CD14-positive monocyte (primary cell): ENCODE measurements at regions not wholly inside any gene's neighbourhood (a gene's known extent, or its start where the extent isn't known, plus 50 kb on each side); places are given as distances from the start of the nearest gene placed in this dataset.

Experiments used
- DNase-seq, 3 donors: peaks; one replicate each; pipeline ENCODE4 v3.0.0-alpha.2; 2011 to 2022
- H2AFZ ChIP-seq: 2 replicates; pipeline ENCODE4 v1.6.0; 2012; ENCODE audit warnings: mild to moderate bottlenecking, low read depth, low read length, inconsistent platforms; ENCODE audit not compliant: insufficient read depth, poor library complexity, severe bottlenecking
- H3K27ac ChIP-seq, 2 donors: 1 replicate in 1 of 2; 2 replicates in 1 of 2; pipeline ENCODE4 v1.5.1; 2012 to 2013; ENCODE audit warnings: low read length in 2 of 2, control low read depth in 1 of 2, inconsistent platforms in 1 of 2, low read depth in 1 of 2, mild to moderate bottlenecking in 1 of 2
- H3K27me3 ChIP-seq, 2 donors: one replicate each; pipeline versions ENCODE4 v1.6.0 to v1.6.1; 2011 to 2013; ENCODE audit warnings: low read length in 2 of 2; ENCODE audit not compliant: control insufficient read depth in 2 of 2, insufficient read depth in 2 of 2
- H3K36me3 ChIP-seq, 2 donors: replicated peaks in 1 of 2; 1 replicate in 1 of 2; 2 replicates in 1 of 2; pipeline versions ENCODE4 v1.5.1 to v1.6.1; 2012 to 2013; ENCODE audit warnings: low read length in 2 of 2, control low read depth in 1 of 2, inconsistent platforms in 1 of 2, mild to moderate bottlenecking in 1 of 2; ENCODE audit not compliant: insufficient read depth in 2 of 2, control insufficient read depth in 1 of 2
- H3K4me1 ChIP-seq, 2 donors: 1 replicate in 1 of 2; 2 replicates in 1 of 2; pipeline versions ENCODE4 v1.5.1 to v1.6.1; 2012 to 2013; ENCODE audit warnings: low read length in 2 of 2, control low read depth in 1 of 2, inconsistent platforms in 1 of 2, mild to moderate bottlenecking in 1 of 2, moderate library complexity in 1 of 2; ENCODE audit not compliant: insufficient read depth in 2 of 2, control insufficient read depth in 1 of 2
- H3K4me2 ChIP-seq: replicated peaks from 2 replicates; pipeline ENCODE3; 2012; ENCODE audit warnings: low read length, moderate library complexity, mild to moderate bottlenecking; ENCODE audit not compliant: poor library complexity, severe bottlenecking; ENCODE audit errors: extremely low read depth
- H3K4me3 ChIP-seq, 3 experiments: fragments of 200-600 bp in 1 of 3; sonication (generic) in 1 of 3; replicated peaks in 1 of 3; 1 replicate in 2 of 3; 2 replicates in 1 of 3; pipeline ENCODE4 v1.5.1; 2011 to 2013; ENCODE audit warnings: low read length in 3 of 3, mild to moderate bottlenecking in 3 of 3, control low read depth in 2 of 3, low read depth in 2 of 3, inconsistent platforms in 1 of 3, moderate library complexity in 1 of 3
- H3K79me2 ChIP-seq: 2 replicates; pipeline ENCODE4 v1.6.0; 2012; ENCODE audit warnings: mild to moderate bottlenecking, control low read depth, inconsistent platforms, low read length, moderate library complexity; ENCODE audit not compliant: insufficient read depth
- H3K9ac ChIP-seq: 2 replicates; pipeline ENCODE4 v1.6.0; 2017; ENCODE audit warnings: low read length, mild to moderate bottlenecking; ENCODE audit not compliant: insufficient read depth, poor library complexity, severe bottlenecking
- H3K9me3 ChIP-seq, 2 donors: replicated peaks in 1 of 2; 1 replicate in 1 of 2; 2 replicates in 1 of 2; pipeline versions ENCODE4 v1.5.1 to v1.6.1; 2012 to 2013; ENCODE audit warnings: low read length in 2 of 2, control low read depth in 1 of 2; ENCODE audit not compliant: control insufficient read depth in 1 of 2, insufficient read depth in 1 of 2
- H4K20me1 ChIP-seq: 2 replicates; pipeline ENCODE4 v1.6.0; 2012; ENCODE audit warnings: mild to moderate bottlenecking, low read length, control low read depth, moderate library complexity; ENCODE audit not compliant: insufficient read depth
- H3K27ac Mint-ChIP-seq, 7 donors: one replicate each; pipeline ENCODE4 v1.8.0; 2020; ENCODE audit warnings: mild to moderate bottlenecking in 7 of 7, mixed read lengths in 7 of 7, moderate library complexity in 6 of 7, inconsistent platforms in 2 of 7
- H3K27me3 Mint-ChIP-seq, 3 donors: one replicate each; pipeline ENCODE4 v1.8.0; 2021 to 2022; ENCODE audit warnings: low read depth in 3 of 3, mild to moderate bottlenecking in 3 of 3, mixed read lengths in 3 of 3, moderate library complexity in 3 of 3, inconsistent platforms in 1 of 3
- H3K36me3 Mint-ChIP-seq, 2 donors: one replicate each; pipeline ENCODE4 v1.8.0; 2020; ENCODE audit warnings: mixed read lengths in 2 of 2, inconsistent platforms in 1 of 2, mild to moderate bottlenecking in 1 of 2
- H3K4me1 Mint-ChIP-seq: one replicate; pipeline ENCODE4 v1.8.0; 2020; ENCODE audit warnings: mild to moderate bottlenecking, mixed read lengths
- H3K4me3 Mint-ChIP-seq, 2 donors: one replicate each; pipeline ENCODE4 v1.8.0; 2020; ENCODE audit warnings: mild to moderate bottlenecking in 2 of 2, mixed read lengths in 2 of 2, moderate library complexity in 1 of 2
- H3K9me3 Mint-ChIP-seq, 7 donors: one replicate each; pipeline ENCODE4 v1.8.0; 2020 to 2022; ENCODE audit warnings: mixed read lengths in 7 of 7, mild to moderate bottlenecking in 6 of 7, moderate library complexity in 6 of 7, inconsistent platforms in 2 of 7
- CTCF ChIP-seq: fragments of 200-600 bp; IDR thresholded peaks from one replicate; pipeline ENCODE4 v1.8.0; 2022; ENCODE audit warnings: antibody characterized with exemption, mild to moderate bottlenecking
- WGBS: methylation state at CpG from one replicate; pipeline ENCODE4 v1.1.5; 2013; ENCODE audit warnings: missing lambda C conversion rate; ENCODE audit not compliant: insufficient coverage; 5-methylcytosine and 5-hydroxymethylcytosine counted together
- intact Hi-C, 2 donors: fragments of 100-400 bp; cut with micrococcal nuclease; formaldehyde crosslinking; loops; one replicate each; pipeline versions ENCODE4 v1.15.0 to v1.15.1; 2023

- Mint-ChIP-seq H3K36me3 (no peaks in the 10 kb centered on the region), H3K27me3 (no peaks in the 10 kb centered on the region), H3K27ac (no peak overlapping the region), H3K4me3 (no peak overlapping the region), H3K4me1 (no peaks in the 10 kb centered on the region), H3K9me3 (peaks cover 0 to 28% (median 14%) of the 10 kb centered on the region in 7 donors)
- no peak overlapping the region for H3K4me3 ChIP-seq
- no CpG with 5 or more reads among the region's 6 CpGs for WGBS
- H3K9me3 ChIP-seq, result peaks cover 7 to 11% of the 10 kb centered on the region in 2 donors
- no peaks in the 10 kb centered on the region for H3K27me3 ChIP-seq
- H3K9ac ChIP-seq, result no peak overlapping the region
- no peaks in the 10 kb centered on the region for H3K79me2 ChIP-seq
- no peaks in the 10 kb centered on the region for H3K4me1 ChIP-seq
- H3K4me2 ChIP-seq, result no peak overlapping the region
- no peak overlapping the region for H2AFZ ChIP-seq
- H3K27ac ChIP-seq, result no peak overlapping the region
- no peaks in the 10 kb centered on the region for H4K20me1 ChIP-seq
- no peak for TF ChIP-seq CTCF
- DNase-seq, result no peak
- intact Hi-C loops, result no loop called here
- H3K36me3 ChIP-seq, result no peaks in the 10 kb centered on the region
Measured at GRCh38 chr17:12269751-12270150, 249.1 kb downstream of the MAP2K4 start.

- Mint-ChIP-seq H3K4me1 (no peaks in the 10 kb centered on the region), H3K4me3 (no peak overlapping the region), H3K9me3 (peaks cover 0 to 29% (median 8%) of the 10 kb centered on the region in 7 donors), H3K27me3 (peaks cover 0 to 2% (median 0%) of the 10 kb centered on the region in 3 donors), H3K36me3 (no peaks in the 10 kb centered on the region), H3K27ac (no peak overlapping the region)
- no peaks in the 10 kb centered on the region for H3K27me3 ChIP-seq
- no peaks in the 10 kb centered on the region for H4K20me1 ChIP-seq
- peaks cover 0 to 8% of the 10 kb centered on the region in 2 donors for H3K9me3 ChIP-seq
- H3K27ac ChIP-seq, result no peak overlapping the region
- intact Hi-C loops, result no loop called here
- H3K4me1 ChIP-seq, result no peaks in the 10 kb centered on the region
- TF ChIP-seq CTCF, result no peak
- no peak overlapping the region for H2AFZ ChIP-seq
- no peak overlapping the region for H3K9ac ChIP-seq
- H3K4me2 ChIP-seq, result no peak overlapping the region
- DNase-seq, result no peak
- H3K79me2 ChIP-seq, result no peaks in the 10 kb centered on the region
- WGBS, result 40% methylated on average over 1 of the region's 3 CpGs
- H3K36me3 ChIP-seq, result no peaks in the 10 kb centered on the region
- H3K4me3 ChIP-seq, result no peak overlapping the region
Measured at GRCh38 chr17:12277827-12278226, 257.1 kb downstream of the MAP2K4 start.
